SIG-M5 treated with dmso at 0.1 percent for 504 hours (cell line): ENCODE measurements at regions not wholly inside any gene's neighbourhood (a gene's known extent, or its start where the extent isn't known, plus 50 kb on each side); places are given as distances from the start of the nearest gene placed in this dataset.
A peak's percentile ranks its signal among the peaks of the same experiment; 100 is the strongest.
"Not testable (repeated sequence)": the region's sequence is repeated elsewhere in the genome, so short reads cannot be mapped to it uniquely, and the experiment has no call there.

Source experiments
- DNase-seq: peaks from one replicate; lab custom pipeline; 2025; ENCODE audit not compliant: unreplicated experiment; lab: John Stamatoyannopoulos, UW

DNA sequence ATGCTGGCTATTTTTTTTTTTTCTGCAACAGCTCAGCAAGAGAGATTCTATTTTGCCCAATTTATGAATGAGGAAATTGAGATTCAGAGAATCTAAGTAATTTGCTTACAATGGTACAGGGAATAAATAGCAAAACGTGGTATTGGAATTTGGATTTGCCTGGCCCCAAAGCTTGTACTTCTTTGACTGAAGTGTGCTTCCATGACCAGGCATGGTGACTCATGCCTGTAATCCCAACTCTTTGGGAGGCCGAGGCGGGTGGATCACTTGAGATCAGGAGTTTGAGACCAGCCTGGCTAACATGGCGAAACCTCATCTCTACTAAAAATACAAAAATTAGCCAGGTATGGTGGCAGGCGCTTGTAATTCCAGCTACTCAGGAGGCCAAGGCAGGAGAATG, 591.1 kb downstream of the CSNK1G3 start:
- DNase-seq = not testable (repeated sequence)

DNA sequence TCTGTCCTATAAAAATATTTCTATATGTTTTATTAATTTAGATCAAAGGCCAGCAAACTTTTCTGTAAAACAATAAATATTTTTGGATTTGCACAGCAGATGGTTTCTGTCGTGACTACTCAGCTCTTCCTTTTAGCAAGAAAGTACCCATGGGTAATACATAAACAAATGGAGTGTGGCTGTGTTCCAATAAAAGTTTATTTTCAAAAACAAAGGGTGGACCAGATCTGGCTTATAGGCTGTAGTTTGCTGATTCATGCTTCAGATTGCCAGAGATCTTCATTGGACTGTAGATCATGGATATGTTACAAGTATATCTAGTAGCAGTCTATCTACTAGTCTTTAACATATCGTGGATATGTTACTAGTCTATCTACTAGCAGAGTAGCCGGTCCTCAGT, 590.5 kb downstream of the CSNK1G3 start:
- no peak for DNase-seq

- no peak for DNase-seq
Observed at GRCh38 chr5:124093658-124094057, 581.7 kb downstream of the CSNK1G3 start.

GRCh38 chr5:124090115-124090514, 578.1 kb downstream of the CSNK1G3 start:
- no peak for DNase-seq

DNA sequence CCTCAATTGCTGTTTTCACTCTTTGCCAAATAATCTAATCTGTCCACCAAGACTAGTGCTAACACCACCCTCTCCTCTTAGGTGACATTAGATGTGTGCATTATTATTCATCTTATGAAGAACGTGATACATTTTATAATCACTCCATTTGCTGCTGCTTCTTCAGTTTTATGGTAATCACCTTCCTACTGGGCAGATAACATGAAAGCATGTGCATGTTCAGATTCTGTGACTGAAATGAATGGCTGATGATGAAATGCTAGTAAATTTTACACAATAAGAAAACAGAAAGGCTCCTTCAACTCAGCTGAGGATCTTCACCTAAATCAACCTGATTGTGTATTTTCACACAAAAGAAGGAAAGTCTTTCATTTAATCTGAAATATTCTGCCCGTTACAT, 577.6 kb downstream of the CSNK1G3 start:
- DNase-seq = no peak

GRCh38 chr5:124088289-124089032, 576.5 kb downstream of the CSNK1G3 start:
- DNase-seq = no peak

DNA sequence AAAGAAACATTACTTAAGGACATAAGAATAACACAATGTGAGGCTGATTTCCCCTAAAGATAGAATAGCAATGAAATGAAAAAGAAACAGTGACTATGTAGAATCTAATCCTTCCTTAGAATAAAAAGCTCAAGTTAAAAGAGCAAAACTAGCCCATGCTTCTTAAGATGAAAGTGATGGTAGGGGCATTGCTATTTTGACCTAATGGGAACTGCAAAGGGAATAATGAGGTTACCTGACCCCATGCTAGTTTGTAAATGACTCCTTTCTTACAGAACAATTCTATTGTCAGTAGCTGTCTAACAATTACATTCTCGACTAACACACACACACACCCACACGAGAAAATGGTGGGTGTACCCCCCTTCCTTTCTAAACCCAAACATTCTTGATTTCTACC, 575.8 kb downstream of the CSNK1G3 start:
- DNase-seq = no peak

- peak; percentile 5 for DNase-seq
Observed at GRCh38 chr5:124080256-124080655, 568.3 kb downstream of the CSNK1G3 start.

DNA sequence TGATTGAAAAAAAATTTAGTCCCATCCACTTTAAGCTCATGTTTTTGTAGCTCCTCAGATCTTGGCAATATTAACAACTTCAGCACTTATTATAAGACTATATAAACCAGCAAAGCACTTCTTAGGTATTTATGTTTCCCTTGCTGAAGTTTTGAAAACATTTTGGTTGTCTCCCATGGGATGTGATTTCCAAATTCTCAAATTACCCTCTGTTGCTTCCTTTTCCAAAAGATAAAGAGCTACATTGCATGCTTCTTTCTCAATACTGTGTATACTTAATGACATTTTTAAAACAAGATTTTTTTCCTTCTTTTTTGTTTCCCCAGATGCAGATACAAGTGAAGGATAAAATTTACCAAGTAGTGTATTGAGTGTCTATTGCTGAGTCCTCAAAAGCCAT, 567.1 kb downstream of the CSNK1G3 start:
- DNase-seq = no peak

DNA sequence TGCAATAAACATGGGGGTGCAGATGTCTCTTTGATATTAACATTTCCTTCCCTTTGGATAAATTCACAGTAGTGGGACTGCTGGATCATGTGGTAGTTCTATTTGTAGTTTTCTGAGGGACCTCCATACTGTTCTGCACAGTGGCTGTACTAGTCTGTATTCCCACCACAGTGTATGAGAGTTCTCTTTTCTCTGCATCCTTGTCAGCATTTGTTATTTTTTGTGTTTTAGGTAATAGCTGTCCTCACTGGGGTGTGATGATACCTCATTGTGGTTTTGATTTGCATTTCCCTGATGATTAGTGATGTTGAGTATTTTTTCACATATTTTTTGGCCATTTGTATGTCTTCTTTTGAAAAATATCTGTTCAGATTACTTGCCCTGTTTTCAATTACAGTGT, 562.5 kb downstream of the CSNK1G3 start:
- DNase-seq = no peak

DNA sequence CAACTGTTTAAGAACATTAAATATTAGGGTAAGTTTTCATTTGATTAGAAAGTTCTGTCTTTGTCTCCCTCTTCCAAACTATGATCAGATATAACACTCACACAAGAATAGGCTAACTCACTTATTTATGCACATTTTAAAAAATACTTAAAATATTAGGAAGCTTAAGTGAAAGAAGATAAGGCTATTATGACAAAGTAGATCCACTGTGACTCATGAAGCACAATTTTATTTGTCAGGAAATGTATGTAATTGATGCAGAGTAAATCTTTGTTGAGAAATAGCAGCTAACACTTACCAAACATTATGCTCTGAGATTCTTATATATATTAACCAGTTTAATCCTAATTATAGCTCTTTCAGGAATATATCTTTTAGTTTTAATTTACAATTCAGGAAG, 560.6 kb downstream of the CSNK1G3 start:
- no peak for DNase-seq

DNA sequence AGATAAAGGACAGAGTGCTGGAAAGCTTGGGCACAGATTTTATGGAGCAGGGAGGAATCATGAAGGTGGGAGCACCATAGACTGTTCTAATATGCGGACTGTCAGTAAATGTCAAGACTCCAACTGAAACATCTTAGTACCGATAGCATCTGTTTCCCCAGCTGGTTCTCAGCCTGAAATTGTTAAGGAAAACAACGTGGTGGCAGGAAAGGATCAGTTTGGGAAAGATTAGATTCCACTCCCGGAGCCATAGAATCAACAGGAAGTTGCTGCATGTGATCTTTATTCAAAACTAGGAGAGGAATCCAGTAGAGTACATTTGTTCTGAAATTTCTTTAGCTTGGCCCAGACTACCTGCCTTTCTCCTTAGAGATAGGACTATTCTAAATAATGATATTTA, 559.1 kb downstream of the CSNK1G3 start:
- DNase-seq = no peak

GRCh38 chr5:124065508-124065907, 553.5 kb downstream of the CSNK1G3 start:
- no peak for DNase-seq

- no peak for DNase-seq
Observed at GRCh38 chr5:124064956-124065355, 553.0 kb downstream of the CSNK1G3 start.

- no peak for DNase-seq
Observed at GRCh38 chr5:124061663-124062062, 549.7 kb downstream of the CSNK1G3 start.

GRCh38 chr5:124061068-124061430, 549.1 kb downstream of the CSNK1G3 start:
- DNase-seq = no peak

DNA sequence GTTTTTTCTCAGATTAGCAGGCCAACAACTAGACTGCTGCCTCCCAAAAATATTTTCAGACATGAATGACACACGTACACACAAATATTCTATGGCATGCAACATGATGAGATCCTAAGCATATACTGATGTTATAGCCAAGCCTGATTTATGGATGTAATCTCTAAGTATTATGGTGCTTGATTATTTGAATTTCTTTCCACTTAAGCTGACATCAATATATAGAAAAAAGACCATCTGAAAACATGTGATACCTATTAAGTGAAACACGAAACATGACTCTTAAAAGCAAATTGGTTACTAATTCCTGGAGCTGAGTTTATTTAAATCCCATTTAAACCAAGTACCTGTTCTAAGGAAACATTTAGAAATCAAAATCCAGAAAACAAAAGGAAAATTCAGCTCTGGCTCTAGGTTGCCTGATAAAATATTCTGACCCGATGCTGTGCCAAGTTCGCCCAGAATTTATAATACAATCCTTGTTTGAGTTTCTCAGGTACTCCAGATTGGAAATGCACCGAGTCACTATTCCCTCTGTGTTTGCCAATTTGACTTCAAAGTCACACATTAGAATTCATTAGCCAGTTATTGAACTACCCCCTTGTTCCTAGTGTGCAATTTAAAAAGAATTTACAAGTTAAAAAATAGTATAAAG, 548.6 kb downstream of the CSNK1G3 start:
- DNase-seq = no peak

GRCh38 chr5:124060011-124060410, 548.0 kb downstream of the CSNK1G3 start:
- no peak for DNase-seq

DNA sequence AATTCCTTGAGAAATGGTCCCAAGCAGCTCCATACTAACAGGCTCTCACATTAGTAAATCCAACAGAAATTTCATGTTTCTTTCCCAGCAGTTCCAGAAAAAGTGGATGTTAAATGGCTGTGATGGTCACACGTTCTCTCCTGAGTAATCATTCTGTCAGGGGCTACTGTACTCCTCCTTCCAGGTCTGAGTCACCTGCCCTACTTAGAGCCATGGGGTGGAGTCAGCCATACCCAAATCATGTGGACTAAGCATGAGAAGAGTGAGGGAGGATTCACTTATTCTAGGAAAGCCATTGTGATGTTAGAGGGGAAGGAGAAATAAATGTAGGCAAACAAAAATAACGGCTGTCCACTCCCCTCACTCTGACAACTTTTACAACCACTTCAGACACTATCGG, 547.2 kb downstream of the CSNK1G3 start:
- DNase-seq = no peak

DNA sequence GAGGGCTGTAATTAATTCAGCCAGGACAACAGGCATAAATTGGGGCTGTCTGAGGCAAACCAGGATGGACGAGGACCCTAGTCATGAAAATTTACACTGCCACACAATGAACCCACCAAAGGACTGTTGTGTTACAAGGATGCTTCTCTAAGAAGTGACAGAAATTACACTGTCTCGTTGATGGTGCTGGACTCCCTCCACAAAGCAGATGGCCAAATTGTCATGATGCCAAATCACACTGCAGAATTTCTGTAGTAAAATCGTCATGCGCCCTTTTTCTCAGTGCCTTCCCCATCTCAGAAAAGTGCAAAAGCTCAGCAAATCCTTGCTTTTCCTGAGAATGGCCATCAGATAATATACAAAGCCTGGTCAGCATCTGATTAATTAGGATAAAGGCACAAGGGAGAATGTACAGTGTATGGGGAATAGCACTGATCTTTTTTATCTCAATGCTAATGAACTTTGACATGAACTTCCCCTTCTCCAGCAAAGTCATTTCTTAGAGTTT, 545.8 kb downstream of the CSNK1G3 start:
- DNase-seq = no peak

DNA sequence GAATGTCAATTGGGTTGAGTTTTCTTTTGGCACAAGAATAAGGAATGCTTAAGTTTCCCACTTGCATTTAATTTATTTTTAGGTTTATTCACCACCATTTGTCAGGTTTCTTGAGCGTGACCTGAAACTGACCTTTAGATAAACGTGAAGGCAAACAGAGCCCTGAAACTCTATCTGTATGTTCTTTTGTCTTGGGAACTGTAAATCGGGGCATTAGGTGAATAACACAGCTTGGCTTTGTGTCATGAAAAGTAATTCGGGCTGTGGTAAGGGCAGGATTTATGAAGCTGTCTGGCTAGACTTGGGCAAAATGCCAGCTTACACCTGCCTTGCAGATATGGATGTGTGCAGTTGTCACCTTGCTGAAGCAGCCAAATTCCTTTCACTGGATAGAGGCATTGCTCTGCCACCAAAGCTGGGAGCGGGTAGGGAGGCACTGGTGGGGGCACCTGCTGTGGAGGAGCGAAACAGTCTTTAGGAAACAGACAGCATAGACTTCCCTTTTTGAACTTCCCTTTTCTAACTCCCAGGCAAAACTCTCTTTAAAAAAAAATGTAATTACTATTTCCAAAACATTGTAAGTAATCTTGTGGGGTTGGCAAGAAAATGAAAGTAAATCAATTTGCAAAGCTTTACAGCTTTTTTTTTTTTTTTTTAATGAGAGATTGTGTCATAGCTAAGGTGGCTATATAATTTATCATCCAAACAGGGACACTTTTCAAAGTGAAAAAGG, 545.2 kb downstream of the CSNK1G3 start:
- DNase-seq = peak; percentile 92
